NCI-H1105 treated with DMSO at 0.1 percent for 48 hours (cell line): ENCODE measurements at regions not wholly inside any gene's neighbourhood (a gene's known extent, or its start where the extent isn't known, plus 50 kb on each side); places are given as distances from the start of the nearest gene placed in this dataset.
"Not testable (repeated sequence)": the region's sequence is repeated elsewhere in the genome, so short reads cannot be mapped to it uniquely, and the experiment has no call there.

ENCODE experiments used
- DNase-seq: peaks from one replicate; lab custom pipeline; 2025; lab: John Stamatoyannopoulos, UW

GRCh38 chr16:26983426-26983825 is 83.3 kb upstream of the C16orf82 start:
- DNase-seq: no peak

- no peak for DNase-seq
Observed at GRCh38 chr16:26985100-26986065, 81.3 kb upstream of the C16orf82 start.

- no peak for DNase-seq
Observed at GRCh38 chr16:26987597-26988010, 79.1 kb upstream of the C16orf82 start.

- DNase-seq: no peak
Observed at GRCh38 chr16:26988186-26988585, 78.5 kb upstream of the C16orf82 start.

GRCh38 chr16:26990384-26991120 is 76.2 kb upstream of the C16orf82 start:
- DNase-seq: not testable (repeated sequence)

GRCh38 chr16:26992666-26993349 is 73.9 kb upstream of the C16orf82 start:
- DNase-seq: no peak

GRCh38 chr16:26993511-26993910 is 73.2 kb upstream of the C16orf82 start:
- DNase-seq: no peak

- no peak for DNase-seq
Observed at GRCh38 chr16:26993963-26994362, 72.8 kb upstream of the C16orf82 start.

GRCh38 chr16:26995522-26995921 is 71.2 kb upstream of the C16orf82 start:
- DNase-seq: no peak

GRCh38 chr16:27005386-27005785 is 61.3 kb upstream of the C16orf82 start:
- no peak for DNase-seq
